Naive thymus-derived CD4-positive, alpha-beta T cell (primary cell): ENCODE measurements at regions not wholly inside any gene's neighbourhood (a gene's known extent, or its start where the extent isn't known, plus 50 kb on each side); places are given as distances from the start of the nearest gene placed in this dataset.

Experiments
- ATAC-seq: fragments of 150-1000 bp; cut with Tn5 transposase; 2 replicates; pipeline ENCODE4 v1.10.0; 2021; ENCODE audit warnings: mild to moderate bottlenecking, moderate library complexity
- CTCF ChIA-PET: fragments of 350-600 bp; sonication (Branson Sonifier 250); formaldehyde crosslinking; loops from one replicate; lab custom pipeline; 2021; ENCODE audit warnings: antibody characterized with exemption; lab: Charles Lee
- POLR2A ChIA-PET: fragments of 350-600 bp; sonication (Branson Sonifier 250); formaldehyde crosslinking; loops from one replicate; lab custom pipeline; 2021; ENCODE audit warnings: antibody characterized with exemption, inconsistent platforms; lab: Charles Lee
- DNase-seq, 9 donors: peaks; one replicate each; pipeline versions ENCODE4 v3.0.0 to v3.0.0-alpha.2; 2020 to 2022; ENCODE audit warnings: mixed read lengths in 1 of 9
- H3K27ac ChIP-seq: one replicate; pipeline ENCODE4 v1.7.0; 2013; ENCODE audit warnings: mild to moderate bottlenecking, low read depth, low read length, moderate library complexity
- H3K27me3 ChIP-seq, 2 donors: one replicate each; pipeline ENCODE4 v1.7.0; 2013; ENCODE audit warnings: low read length in 2 of 2, mild to moderate bottlenecking in 2 of 2, moderate library complexity in 2 of 2; ENCODE audit not compliant: control insufficient read depth in 2 of 2, insufficient read depth in 2 of 2
- H3K36me3 ChIP-seq, 3 experiments: 1 replicate in 2 of 3; 2 replicates in 1 of 3; pipeline ENCODE4 v1.7.0; 2013; ENCODE audit warnings: low read length in 3 of 3, mild to moderate bottlenecking in 3 of 3, moderate library complexity in 1 of 3; ENCODE audit not compliant: insufficient read depth in 3 of 3, control insufficient read depth in 2 of 3
- H3K4me1 ChIP-seq, 2 donors: one replicate each; pipeline ENCODE4 v1.7.0; 2013; ENCODE audit warnings: low read length in 2 of 2, mild to moderate bottlenecking in 2 of 2, moderate library complexity in 1 of 2; ENCODE audit not compliant: control insufficient read depth in 2 of 2, insufficient read depth in 2 of 2
- H3K4me3 ChIP-seq: 2 replicates; pipeline ENCODE4 v1.7.0; 2013; ENCODE audit warnings: mild to moderate bottlenecking, low read length
- H3K9me3 ChIP-seq, 3 experiments: 1 replicate in 2 of 3; 2 replicates in 1 of 3; pipeline ENCODE4 v1.7.0; 2013; ENCODE audit warnings: low read length in 3 of 3; ENCODE audit not compliant: control insufficient read depth in 2 of 3
- H3K27ac Mint-ChIP-seq, 9 donors: one replicate each; pipeline ENCODE4 v1.8.0; 2020 to 2022; ENCODE audit warnings: mixed read lengths in 9 of 9, mild to moderate bottlenecking in 8 of 9, moderate library complexity in 5 of 9, inconsistent platforms in 2 of 9
- H3K27me3 Mint-ChIP-seq, 5 donors: one replicate each; pipeline ENCODE4 v1.8.0; 2021 to 2022; ENCODE audit warnings: mixed read lengths in 5 of 5, mild to moderate bottlenecking in 1 of 5
- H3K36me3 Mint-ChIP-seq, 5 donors: one replicate each; pipeline ENCODE4 v1.8.0; 2020 to 2022; ENCODE audit warnings: mixed read lengths in 5 of 5, mild to moderate bottlenecking in 3 of 5, inconsistent platforms in 1 of 5
- H3K4me1 Mint-ChIP-seq, 7 donors: one replicate each; pipeline ENCODE4 v1.8.0; 2020 to 2022; ENCODE audit warnings: mixed read lengths in 7 of 7, mild to moderate bottlenecking in 3 of 7, inconsistent platforms in 1 of 7
- H3K4me3 Mint-ChIP-seq, 10 donors: one replicate each; pipeline ENCODE4 v1.8.0; 2020 to 2022; ENCODE audit warnings: mild to moderate bottlenecking in 10 of 10, mixed read lengths in 10 of 10, moderate library complexity in 6 of 10, inconsistent platforms in 2 of 10
- H3K9me3 Mint-ChIP-seq, 11 donors: one replicate each; pipeline ENCODE4 v1.8.0; 2020 to 2022; ENCODE audit warnings: mixed read lengths in 11 of 11, mild to moderate bottlenecking in 4 of 11, inconsistent platforms in 1 of 11, moderate library complexity in 1 of 11
- intact Hi-C, 2 donors: fragments of 100-400 bp; cut with micrococcal nuclease; formaldehyde crosslinking; loops; one replicate each; pipeline ENCODE4 v1.15.1; 2023

GRCh38 chr16:5382484-5382883, 284.9 kb upstream of the EEF2KMT start:
- CTCF ChIA-PET: no interaction called here
- H3K36me3 ChIP-seq: no peaks in the 10 kb centered on the region
- ATAC-seq: no peak
- Mint-ChIP-seq H3K36me3 (peaks cover 0 to under 1% (median 0%) of the 10 kb centered on the region in 5 donors), H3K9me3 (peaks cover 0 to 10% (median 3%) of the 10 kb centered on the region in 11 donors), H3K27ac (no peak overlapping the region), H3K27me3 (peaks cover 0 to 17% (median 8%) of the 10 kb centered on the region in 5 donors), H3K4me3 (no peak overlapping the region), H3K4me1 (no peaks in the 10 kb centered on the region)
- H3K4me1 ChIP-seq: no peaks in the 10 kb centered on the region
- no peaks in the 10 kb centered on the region for H3K27me3 ChIP-seq
- H3K4me3 ChIP-seq: no peak overlapping the region
- DNase-seq: no peak
- H3K27ac ChIP-seq: no peak overlapping the region
- no peaks in the 10 kb centered on the region for H3K9me3 ChIP-seq
- POLR2A ChIA-PET: no interaction called here
- intact Hi-C loops: no loop called here

DNA sequence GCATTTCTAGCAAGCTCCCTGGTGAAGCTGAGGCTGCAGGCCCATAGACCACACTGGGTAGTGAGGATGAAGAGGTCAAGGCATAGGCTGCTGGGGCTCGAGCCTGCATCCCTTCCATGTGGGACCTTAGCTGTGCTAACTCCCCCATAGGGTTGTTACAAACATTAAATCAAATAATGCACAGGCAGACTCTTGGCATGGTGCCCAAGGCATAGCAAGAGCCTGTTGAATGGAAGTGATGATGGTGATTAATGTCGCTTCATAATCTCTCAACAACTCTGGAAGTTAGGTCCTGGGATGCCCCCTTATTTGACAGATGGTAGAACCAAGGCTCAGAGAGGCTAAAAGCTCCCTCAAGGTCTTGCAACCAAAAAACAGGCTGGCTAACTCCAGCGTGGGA, 283.9 kb upstream of the EEF2KMT start:
- Mint-ChIP-seq H3K36me3 (no peaks in the 10 kb centered on the region), H3K27ac (no peak overlapping the region), H3K27me3 (peaks cover 0 to 19% (median 15%) of the 10 kb centered on the region in 5 donors), H3K9me3 (peaks cover 0 to 9% (median 2%) of the 10 kb centered on the region in 11 donors), H3K4me1 (no peaks in the 10 kb centered on the region), H3K4me3 (no peak overlapping the region)
- Histone ChIP-seq H3K9me3 (no peaks in the 10 kb centered on the region), H3K36me3 (no peaks in the 10 kb centered on the region), H3K4me1 (no peaks in the 10 kb centered on the region), H3K27ac (no peak overlapping the region), H3K4me3 (no peak overlapping the region), H3K27me3 (no peaks in the 10 kb centered on the region)
- intact Hi-C loops: no loop called here
- ATAC-seq: no peak
- no peak for DNase-seq
- ChIA-PET CTCF (no interaction called here), POLR2A (no interaction called here)

DNA sequence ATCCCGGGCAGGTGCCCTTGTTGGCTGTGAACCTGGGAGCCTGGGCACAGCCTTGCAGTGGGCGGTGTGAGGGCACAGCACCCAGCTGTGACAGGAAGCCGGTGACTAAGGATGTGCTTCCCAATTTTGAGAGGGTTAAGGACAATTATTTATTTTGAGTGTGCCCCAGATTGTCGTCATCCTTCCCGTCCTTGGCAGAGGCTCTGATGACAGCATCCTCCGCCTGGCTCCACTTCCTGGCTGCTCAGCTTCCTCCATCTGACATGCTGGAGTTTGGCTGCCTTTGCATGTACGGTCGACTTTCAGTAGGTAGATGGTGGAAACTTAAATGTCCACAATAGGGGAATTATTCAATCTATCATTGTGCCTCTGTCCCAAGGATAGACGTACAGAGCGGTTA, 282.4 kb upstream of the EEF2KMT start:
- CTCF ChIA-PET: no interaction called here
- H3K27me3 Mint-ChIP-seq: peaks cover 0 to 30% (median 15%) of the 10 kb centered on the region in 5 donors
- no peaks in the 10 kb centered on the region for H3K27me3 ChIP-seq

GRCh38 chr16:5378531-5378930, 280.9 kb upstream of the EEF2KMT start:
- Histone ChIP-seq H3K4me3 (no peak overlapping the region), H3K4me1 (no peaks in the 10 kb centered on the region), H3K9me3 (no peaks in the 10 kb centered on the region), H3K27ac (no peak overlapping the region), H3K36me3 (no peaks in the 10 kb centered on the region), H3K27me3 (no peaks in the 10 kb centered on the region)
- peaks cover 0 to 40% (median 17%) of the 10 kb centered on the region in 5 donors for H3K27me3 Mint-ChIP-seq
- no peak overlapping the region for H3K4me3 Mint-ChIP-seq
- H3K9me3 Mint-ChIP-seq: peaks cover 0 to 4% (median 0%) of the 10 kb centered on the region in 11 donors
- H3K36me3 Mint-ChIP-seq: peaks cover 0 to 3% (median 0%) of the 10 kb centered on the region in 5 donors
- intact Hi-C loops: no loop called here
- ATAC-seq (no peak), DNase-seq (no peak)
- ChIA-PET CTCF (no interaction called here), POLR2A (no interaction called here)
- no peak overlapping the region for H3K27ac Mint-ChIP-seq
- no peaks in the 10 kb centered on the region for H3K4me1 Mint-ChIP-seq

More for the DNA sequence above, 282.4 kb upstream of the EEF2KMT start:
- no peak overlapping the region for H3K4me3 ChIP-seq
- no peaks in the 10 kb centered on the region for H3K4me1 ChIP-seq
- intact Hi-C loops: no loop called here
- H3K27ac ChIP-seq: no peak overlapping the region
- no peaks in the 10 kb centered on the region for H3K9me3 ChIP-seq
- no peaks in the 10 kb centered on the region for H3K36me3 ChIP-seq
- ATAC-seq (no peak), DNase-seq (no peak)
- H3K27ac Mint-ChIP-seq: no peak overlapping the region
- peaks cover 0 to 3% (median 0%) of the 10 kb centered on the region in 5 donors for H3K36me3 Mint-ChIP-seq
- POLR2A ChIA-PET: no interaction called here
- no peaks in the 10 kb centered on the region for H3K4me1 Mint-ChIP-seq
- H3K4me3 Mint-ChIP-seq: no peak overlapping the region
- peaks cover 0 to 9% (median 3%) of the 10 kb centered on the region in 11 donors for H3K9me3 Mint-ChIP-seq

DNA sequence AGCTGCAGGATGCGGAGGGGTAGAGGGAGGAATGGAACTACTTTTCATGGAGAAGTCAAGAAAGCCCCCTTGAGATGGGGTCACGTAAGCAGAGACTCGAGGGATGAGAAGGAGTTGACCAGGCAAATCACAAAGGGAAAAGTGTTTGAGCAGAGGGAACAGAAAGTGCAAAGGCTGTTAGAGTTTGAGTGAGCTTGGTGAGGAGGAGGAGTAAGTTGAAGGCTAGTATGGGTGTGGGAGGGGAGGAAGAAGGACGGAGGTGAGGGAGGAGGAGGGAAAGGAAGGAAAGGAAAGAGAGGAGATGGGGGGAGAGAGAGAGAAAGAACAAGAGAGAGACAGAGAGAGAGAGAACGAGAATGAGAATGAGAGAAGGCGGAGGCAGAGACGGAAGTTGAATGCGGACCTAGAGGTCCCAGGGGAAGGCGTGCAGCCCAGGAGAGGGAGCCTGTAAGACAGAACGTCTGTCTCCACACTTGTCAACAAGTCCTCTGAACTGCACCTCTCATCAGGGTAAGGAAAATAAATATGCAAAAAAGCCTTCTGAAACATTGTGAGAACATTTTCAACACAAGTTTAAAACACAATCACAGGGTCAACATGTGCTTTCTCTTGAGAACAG, 279.8 kb upstream of the EEF2KMT start:
- Mint-ChIP-seq H3K4me1 (no peaks in the 10 kb centered on the region), H3K27me3 (peaks cover 0 to 50% (median 20%) of the 10 kb centered on the region in 5 donors), H3K36me3 (peaks cover 0 to 3% (median 0%) of the 10 kb centered on the region in 5 donors), H3K27ac (no peak overlapping the region), H3K4me3 (no peak overlapping the region), H3K9me3 (peaks cover 0 to 5% (median 0%) of the 10 kb centered on the region in 11 donors)
- Histone ChIP-seq H3K4me3 (no peak overlapping the region), H3K27ac (no peak overlapping the region), H3K36me3 (no peaks in the 10 kb centered on the region), H3K4me1 (no peaks in the 10 kb centered on the region), H3K27me3 (no peaks in the 10 kb centered on the region), H3K9me3 (no peaks in the 10 kb centered on the region)
- ATAC-seq (no peak), DNase-seq (no peak)
- ChIA-PET CTCF (no interaction called here), POLR2A (no interaction called here)
- intact Hi-C loops: no loop called here

DNA sequence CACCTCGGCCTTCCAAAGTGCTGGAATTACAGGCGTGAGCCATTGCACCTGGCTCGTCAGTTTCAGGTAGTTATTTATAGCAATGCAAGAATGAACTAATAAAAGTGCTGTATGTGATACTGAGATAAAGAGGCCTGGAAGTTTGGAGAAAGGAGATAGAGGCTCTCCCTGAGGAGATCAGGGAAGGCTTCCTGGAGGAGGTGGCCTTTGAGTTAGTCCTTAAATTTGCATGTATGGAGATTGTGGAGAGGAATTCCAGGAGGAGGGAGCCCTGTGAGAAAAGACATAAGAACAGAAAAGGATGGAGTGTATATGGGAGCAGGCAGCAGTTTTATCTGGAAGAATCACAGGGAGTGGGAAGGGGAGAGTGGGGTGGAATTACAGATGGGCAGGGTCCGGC, 276.6 kb upstream of the EEF2KMT start:
- POLR2A ChIA-PET: no interaction called here
- Histone ChIP-seq H3K4me1 (no peaks in the 10 kb centered on the region), H3K27ac (no peak overlapping the region), H3K4me3 (no peak overlapping the region), H3K9me3 (no peaks in the 10 kb centered on the region), H3K36me3 (no peaks in the 10 kb centered on the region), H3K27me3 (no peaks in the 10 kb centered on the region)
- intact Hi-C loops: no loop called here
- Mint-ChIP-seq H3K4me1 (no peaks in the 10 kb centered on the region), H3K9me3 (peaks cover 0 to 8% (median 0%) of the 10 kb centered on the region in 11 donors), H3K4me3 (no peak overlapping the region), H3K27ac (no peak overlapping the region), H3K27me3 (peaks cover 0 to 57% (median 30%) of the 10 kb centered on the region in 5 donors), H3K36me3 (peaks cover 0 to 3% (median 0%) of the 10 kb centered on the region in 5 donors)
- DNase-seq: no peak
- ATAC-seq: no peak
- CTCF ChIA-PET: no interaction called here

GRCh38 chr16:5367951-5368350, 270.4 kb upstream of the EEF2KMT start:
- Mint-ChIP-seq H3K27ac (no peak overlapping the region), H3K9me3 (peaks cover 0 to 4% (median 0%) of the 10 kb centered on the region in 11 donors), H3K4me1 (no peaks in the 10 kb centered on the region), H3K36me3 (no peaks in the 10 kb centered on the region), H3K4me3 (no peak overlapping the region), H3K27me3 (peaks cover 0 to 25% (median 16%) of the 10 kb centered on the region in 5 donors)
- POLR2A ChIA-PET: no interaction called here
- Histone ChIP-seq H3K27ac (no peak overlapping the region), H3K4me3 (no peak overlapping the region), H3K9me3 (no peaks in the 10 kb centered on the region), H3K27me3 (no peaks in the 10 kb centered on the region), H3K36me3 (no peaks in the 10 kb centered on the region), H3K4me1 (no peaks in the 10 kb centered on the region)
- CTCF ChIA-PET: no interaction called here
- ATAC-seq (no peak), DNase-seq (no peak)
- intact Hi-C loops: no loop called here
